ENCODE measurements at regions not wholly inside any gene's neighbourhood (a gene's known extent, or its start where the extent isn't known, plus 50 kb on each side); places are given as distances from the start of the nearest gene placed in this dataset.

- intact Hi-C loops (cut with micrococcal nuclease; ENCODE audit: unreplicated experiment) = no loop called here
- POLR2A ChIA-PET (ENCODE audit: low non-redundant PET) = no interaction called here
Observed at GRCh38 chr6:68328156-68328555, 306.9 kb upstream of the ADGRB3 start.

GRCh38 chr6:68326762-68327161 is 308.3 kb upstream of the ADGRB3 start:
- POLR2A ChIA-PET (ENCODE audit: low non-redundant PET) = interaction anchor here (0.5 kb wide), 1 partner anchor 1246 kb away, joined by 3 read pairs; no protein-coding TSS in a partner anchor
- Histone ChIP-seq H3K27ac (ENCODE audit: low read depth, low read length, poor library complexity, severe bottlenecking) (no peak overlapping the region), H3K4me3 (ENCODE audit: low read depth, low read length, poor library complexity, severe bottlenecking) (no peak overlapping the region), H3K36me3 (ENCODE audit: insufficient read depth, low read length, poor library complexity, severe bottlenecking) (no peaks in the 10 kb centered on the region), H3K9me3 (ENCODE audit: low read depth, low read length, poor library complexity, severe bottlenecking) (no peaks in the 10 kb centered on the region), H3K4me1 (ENCODE audit: insufficient read depth, low read length, poor library complexity, severe bottlenecking) (no peaks in the 10 kb centered on the region), H3K27me3 (replicated peaks; ENCODE audit: insufficient read depth, low read depth, low read length, poor library complexity) (no peaks in the 10 kb centered on the region)
- TF ChIP-seq CTCF (conservative IDR thresholded peaks at IDR 0.05; ENCODE audit: low read depth, low read length) = no peak
- TF ChIP-seq EZH2 (IDR thresholded peaks at IDR 0.05; ENCODE audit: borderline replicate concordance, low read depth, low read length, poor library complexity, severe bottlenecking) = no peak
- no peak for DNase-seq (ENCODE audit: low spot score)
- CTCF ChIA-PET = no interaction called here
- BruUV-seq (replicated peaks) = no TSS peak
- intact Hi-C loops (cut with micrococcal nuclease; ENCODE audit: unreplicated experiment) = no loop called here

More at GRCh38 chr6:68328156-68328555, 306.9 kb upstream of the ADGRB3 start:
- no peak for TF ChIP-seq EZH2 (IDR thresholded peaks at IDR 0.05; ENCODE audit: borderline replicate concordance, low read depth, low read length, poor library complexity, severe bottlenecking)
- TF ChIP-seq CTCF (conservative IDR thresholded peaks at IDR 0.05; ENCODE audit: low read depth, low read length) = no peak
- no peak overlapping the region for H3K27ac ChIP-seq (ENCODE audit: low read depth, low read length, poor library complexity, severe bottlenecking)
- no peaks in the 10 kb centered on the region for H3K9me3 ChIP-seq (ENCODE audit: low read depth, low read length, poor library complexity, severe bottlenecking)
- H3K4me1 ChIP-seq (ENCODE audit: insufficient read depth, low read length, poor library complexity, severe bottlenecking) = no peaks in the 10 kb centered on the region
- CTCF ChIA-PET = no interaction called here
- H3K4me3 ChIP-seq (ENCODE audit: low read depth, low read length, poor library complexity, severe bottlenecking) = no peak overlapping the region
- no peaks in the 10 kb centered on the region for H3K27me3 ChIP-seq (replicated peaks; ENCODE audit: insufficient read depth, low read depth, low read length, poor library complexity)
- no TSS peak for BruUV-seq (replicated peaks)
- no peak for DNase-seq (ENCODE audit: low spot score)
- H3K36me3 ChIP-seq (ENCODE audit: insufficient read depth, low read length, poor library complexity, severe bottlenecking) = no peaks in the 10 kb centered on the region

GRCh38 chr6:68317366-68317765 is 317.7 kb upstream of the ADGRB3 start:
- Histone ChIP-seq H3K4me1 (ENCODE audit: insufficient read depth, low read length, poor library complexity, severe bottlenecking) (peaks cover 5% of the 10 kb centered on the region), H3K36me3 (ENCODE audit: insufficient read depth, low read length, poor library complexity, severe bottlenecking) (no peaks in the 10 kb centered on the region), H3K27ac (ENCODE audit: low read depth, low read length, poor library complexity, severe bottlenecking) (no peak overlapping the region), H3K27me3 (replicated peaks; ENCODE audit: insufficient read depth, low read depth, low read length, poor library complexity) (no peaks in the 10 kb centered on the region), H3K9me3 (ENCODE audit: low read depth, low read length, poor library complexity, severe bottlenecking) (no peaks in the 10 kb centered on the region), H3K4me3 (ENCODE audit: low read depth, low read length, poor library complexity, severe bottlenecking) (no peak overlapping the region)
- POLR2A ChIA-PET (ENCODE audit: low non-redundant PET) = no interaction called here
- no TSS peak for BruUV-seq (replicated peaks)
- CTCF ChIA-PET = no interaction called here
- TF ChIP-seq CTCF (conservative IDR thresholded peaks at IDR 0.05; ENCODE audit: low read depth, low read length) (no peak), EZH2 (IDR thresholded peaks at IDR 0.05; ENCODE audit: borderline replicate concordance, low read depth, low read length, poor library complexity, severe bottlenecking) (no peak)
- intact Hi-C loops (cut with micrococcal nuclease; ENCODE audit: unreplicated experiment) = loop anchor here (10.0 kb wide), 1 partner anchor 1253 kb away; no protein-coding TSS in a partner anchor
- no peak for DNase-seq (ENCODE audit: low spot score)

All from A673 (cell line).